Coronary artery (tissue), 2 donors: ENCODE measurements at regions not wholly inside any gene's neighbourhood (a gene's known extent, or its start where the extent isn't known, plus 50 kb on each side); places are given as distances from the start of the nearest gene placed in this dataset.

Experiments used
- DNase-seq: peaks from one replicate; pipeline ENCODE4 v3.0.0-alpha.2; 2017; ENCODE audit warnings: low spot score
- H3K27ac ChIP-seq, 2 donors: fragments of 200-600 bp; sonication (generic); one replicate each; pipeline ENCODE4 v1.5.1; 2016 to 2019
- H3K4me3 ChIP-seq: fragments of 200-600 bp; sonication (generic); 2 replicates; pipeline ENCODE4 v1.5.1; 2016; ENCODE audit warnings: mild to moderate bottlenecking, moderate library complexity
- TF ChIP-seq, protein P1 (sequence below): fragments of 200-600 bp; sonication (generic); IDR thresholded peaks from one replicate; pipeline ENCODE4 v1.5.1; 2019; ENCODE audit warnings: antibody characterized with exemption

- no peak for DNase-seq
- TF ChIP-seq, protein P1, sequence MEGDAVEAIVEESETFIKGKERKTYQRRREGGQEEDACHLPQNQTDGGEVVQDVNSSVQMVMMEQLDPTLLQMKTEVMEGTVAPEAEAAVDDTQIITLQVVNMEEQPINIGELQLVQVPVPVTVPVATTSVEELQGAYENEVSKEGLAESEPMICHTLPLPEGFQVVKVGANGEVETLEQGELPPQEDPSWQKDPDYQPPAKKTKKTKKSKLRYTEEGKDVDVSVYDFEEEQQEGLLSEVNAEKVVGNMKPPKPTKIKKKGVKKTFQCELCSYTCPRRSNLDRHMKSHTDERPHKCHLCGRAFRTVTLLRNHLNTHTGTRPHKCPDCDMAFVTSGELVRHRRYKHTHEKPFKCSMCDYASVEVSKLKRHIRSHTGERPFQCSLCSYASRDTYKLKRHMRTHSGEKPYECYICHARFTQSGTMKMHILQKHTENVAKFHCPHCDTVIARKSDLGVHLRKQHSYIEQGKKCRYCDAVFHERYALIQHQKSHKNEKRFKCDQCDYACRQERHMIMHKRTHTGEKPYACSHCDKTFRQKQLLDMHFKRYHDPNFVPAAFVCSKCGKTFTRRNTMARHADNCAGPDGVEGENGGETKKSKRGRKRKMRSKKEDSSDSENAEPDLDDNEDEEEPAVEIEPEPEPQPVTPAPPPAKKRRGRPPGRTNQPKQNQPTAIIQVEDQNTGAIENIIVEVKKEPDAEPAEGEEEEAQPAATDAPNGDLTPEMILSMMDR, result no peak
- H3K27ac ChIP-seq, result no peak overlapping the region
- H3K4me3 ChIP-seq, result no peak overlapping the region
Measured at GRCh38 chr14:101186992-101187815, 283.7 kb upstream of the RTL1 start.

GRCh38 chr14:101187816-101188570 lies 284.5 kb upstream of the RTL1 start:
- H3K27ac ChIP-seq, result no peak overlapping the region
- peak; percentile 31 for DNase-seq
- TF ChIP-seq, protein P1, result no peak
- no peak overlapping the region for H3K4me3 ChIP-seq

DNA sequence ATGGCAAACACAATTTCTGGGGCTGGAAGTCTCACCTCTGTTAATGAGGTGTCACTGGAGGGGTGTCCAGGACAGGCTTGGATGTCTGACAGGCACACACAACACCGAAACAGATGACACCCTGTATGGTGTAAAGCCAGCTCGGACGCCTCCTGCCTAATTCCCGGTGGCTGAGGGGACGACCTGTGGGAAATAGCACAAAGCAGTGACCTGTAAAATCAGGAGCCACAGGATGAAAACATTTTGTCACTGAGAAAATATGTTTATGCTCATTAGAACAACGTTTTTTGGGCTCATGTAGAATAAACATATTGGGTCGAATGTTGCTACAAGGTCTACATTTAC lies 285.0 kb upstream of the RTL1 start:
- H3K27ac ChIP-seq, result no peak overlapping the region
- TF ChIP-seq, protein P1, result no peak
- DNase-seq, result peak; percentile 33
- H3K4me3 ChIP-seq, result no peak overlapping the region

DNA sequence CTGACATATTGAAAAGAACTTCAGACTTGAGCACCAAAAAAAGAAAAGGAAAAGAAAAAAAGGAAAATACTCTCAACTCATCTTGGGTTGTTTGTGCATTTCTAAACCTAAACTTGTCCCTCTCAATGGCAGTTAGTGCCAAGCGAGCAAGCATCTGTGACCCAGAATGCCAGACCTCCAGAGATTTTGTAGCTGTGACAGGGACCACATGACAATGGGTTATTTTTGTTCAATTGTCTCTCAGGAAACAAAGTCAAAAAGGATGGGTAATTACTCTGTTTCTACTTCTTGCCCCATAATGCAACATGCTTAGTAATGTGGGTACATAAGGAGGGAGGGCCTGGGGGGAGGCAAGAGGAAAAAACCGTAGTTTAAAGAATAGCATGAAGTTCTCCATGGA lies 285.7 kb upstream of the RTL1 start:
- DNase-seq, result no peak
- Histone ChIP-seq H3K4me3 (no peak overlapping the region), H3K27ac (no peak overlapping the region)
- TF ChIP-seq, protein P1, result no peak

DNA sequence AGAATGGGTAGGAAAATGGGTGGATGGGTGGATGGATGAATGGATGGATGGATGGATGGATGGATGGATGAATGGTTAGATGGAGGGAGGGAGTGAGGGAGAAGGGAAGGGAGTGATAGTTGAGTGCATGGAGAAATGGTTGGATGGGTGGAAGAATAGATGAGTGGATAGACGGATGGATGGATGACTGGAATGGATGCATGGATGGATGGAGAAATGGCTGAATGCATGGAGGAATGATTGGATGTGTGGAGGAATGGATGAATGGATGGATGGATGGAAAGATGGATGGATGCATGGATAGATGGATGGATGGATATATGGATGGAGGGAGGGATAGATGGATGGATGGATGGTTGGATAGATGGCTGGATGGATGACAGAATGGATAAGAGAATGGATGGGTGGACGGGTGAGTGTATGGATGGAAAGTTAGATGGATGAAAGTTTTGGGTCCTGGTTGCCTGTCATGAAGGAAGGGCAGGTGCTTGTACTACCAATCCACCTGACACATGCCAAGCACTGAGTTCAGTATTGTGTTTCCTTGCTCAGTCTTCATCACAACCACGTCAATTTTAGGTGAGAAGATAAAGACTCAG lies 286.5 kb upstream of the RTL1 start:
- TF ChIP-seq, protein P1, result no peak
- H3K4me3 ChIP-seq, result no peak overlapping the region

DNA sequence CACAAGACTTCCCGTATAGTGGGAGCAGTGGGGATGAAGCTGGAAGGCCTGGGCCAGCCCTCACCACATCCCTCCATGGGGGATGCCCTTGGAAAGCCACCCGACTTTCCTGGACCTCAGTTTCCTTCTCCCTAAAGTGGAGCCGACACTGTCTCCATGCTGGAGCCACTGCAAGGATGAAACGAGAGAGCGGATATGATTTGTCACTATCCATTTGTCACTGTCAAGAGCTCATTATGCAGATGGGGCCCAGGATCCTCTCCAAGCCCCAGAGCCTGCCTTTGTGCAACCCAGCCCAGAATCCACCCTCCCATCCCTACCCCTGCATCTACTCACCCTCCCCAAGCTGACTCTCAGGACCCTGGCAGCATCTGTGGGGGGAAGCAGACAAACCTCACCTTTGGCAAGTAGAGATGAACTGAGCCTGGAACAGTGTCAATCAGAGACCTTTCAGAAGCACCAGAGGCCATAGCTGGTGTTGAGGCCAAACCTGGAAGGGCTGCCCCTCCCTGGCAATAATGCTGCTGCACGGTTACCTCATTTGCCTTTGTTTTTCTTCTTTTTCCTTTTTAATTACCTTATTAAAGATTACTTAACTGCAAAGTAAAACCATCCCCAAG lies 287.7 kb upstream of the RTL1 start:
- H3K27ac ChIP-seq, result no peak overlapping the region
- peak; percentile 40 for DNase-seq
- no peak overlapping the region for H3K4me3 ChIP-seq
- TF ChIP-seq, protein P1, result no peak

More for the DNA sequence above, 286.5 kb upstream of the RTL1 start:
- no peak for DNase-seq
- no peak overlapping the region for H3K27ac ChIP-seq
